Activated CD4-positive, alpha-beta T cell treated with anti-CD3 and anti-CD28 coated beads, Interleukin-2, amount 50 U/mL, for 4 hours (primary cell): ENCODE measurements at regions not wholly inside any gene's neighbourhood (a gene's known extent, or its start where the extent isn't known, plus 50 kb on each side); places are given as distances from the start of the nearest gene placed in this dataset.

Experiments used
- DNase-seq, 2 experiments: peaks; one replicate each; pipeline ENCODE4 v3.0.0-alpha.2; 2020

DNA sequence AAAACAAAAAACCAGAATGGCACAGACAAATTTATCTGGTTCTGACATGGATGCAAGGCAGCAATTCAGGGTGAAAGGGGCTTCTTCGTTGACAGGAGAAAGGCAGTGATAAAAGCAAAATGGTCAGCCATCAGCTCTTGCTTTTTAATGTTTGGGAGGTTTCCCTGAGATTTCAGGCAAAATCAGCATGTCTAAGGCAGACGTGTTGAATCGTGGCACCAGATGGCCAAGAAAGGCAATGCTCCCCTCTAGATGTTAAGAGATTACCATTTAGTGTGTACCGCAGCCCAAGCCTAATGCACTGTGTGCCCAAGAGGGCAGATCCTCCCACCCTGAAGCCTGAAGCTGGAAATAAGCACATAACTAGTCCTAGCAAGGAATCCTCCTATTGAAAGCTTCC, 88.8 kb upstream of the GALNT18 start:
- no peak for DNase-seq

GRCh38 chr11:11709447-11710239, 87.8 kb upstream of the GALNT18 start:
- no peak for DNase-seq

DNA sequence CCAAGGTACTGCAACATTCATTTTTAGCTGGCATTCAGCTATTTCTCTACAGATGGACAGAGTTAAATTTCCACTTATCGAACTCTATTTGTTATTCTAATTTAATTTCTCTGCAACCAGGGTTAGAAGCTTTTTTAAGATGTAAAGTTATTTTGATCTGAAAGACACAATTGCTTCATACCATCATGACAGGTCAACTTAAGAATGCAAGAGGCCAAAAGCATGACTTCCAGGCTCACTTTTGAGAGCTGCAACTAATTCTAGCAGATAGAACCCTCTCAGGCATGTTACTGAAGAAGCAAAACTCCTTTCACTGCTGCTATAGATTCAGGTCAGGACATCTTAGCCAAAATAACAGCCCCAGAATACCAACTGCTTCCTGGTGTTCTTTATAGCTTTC, 86.5 kb upstream of the GALNT18 start:
- DNase-seq: no peak

GRCh38 chr11:11706028-11706427, 84.2 kb upstream of the GALNT18 start:
- no peak for DNase-seq

- no peak for DNase-seq
Measured at GRCh38 chr11:11703885-11704284, 82.1 kb upstream of the GALNT18 start.

GRCh38 chr11:11701070-11701469, 79.3 kb upstream of the GALNT18 start:
- DNase-seq: no peak

DNA sequence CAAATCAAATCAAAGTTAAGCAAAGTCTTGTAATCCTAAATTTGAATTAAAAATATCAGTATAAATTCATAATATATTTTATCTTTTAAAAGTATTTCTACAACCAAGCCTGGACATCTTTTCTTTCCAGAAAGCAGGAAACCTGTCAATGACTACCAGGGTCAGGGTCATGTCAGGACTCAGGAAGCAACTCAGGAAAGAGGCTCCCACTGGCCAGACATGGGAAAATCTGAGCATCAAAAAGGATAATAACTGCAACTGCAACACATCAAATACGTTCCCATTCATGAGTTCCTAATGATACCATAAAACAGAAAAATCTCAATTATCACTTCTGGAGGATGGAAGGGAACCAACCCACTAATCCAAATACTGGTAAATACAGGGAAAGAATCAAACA, 76.0 kb upstream of the GALNT18 start:
- no peak for DNase-seq

DNA sequence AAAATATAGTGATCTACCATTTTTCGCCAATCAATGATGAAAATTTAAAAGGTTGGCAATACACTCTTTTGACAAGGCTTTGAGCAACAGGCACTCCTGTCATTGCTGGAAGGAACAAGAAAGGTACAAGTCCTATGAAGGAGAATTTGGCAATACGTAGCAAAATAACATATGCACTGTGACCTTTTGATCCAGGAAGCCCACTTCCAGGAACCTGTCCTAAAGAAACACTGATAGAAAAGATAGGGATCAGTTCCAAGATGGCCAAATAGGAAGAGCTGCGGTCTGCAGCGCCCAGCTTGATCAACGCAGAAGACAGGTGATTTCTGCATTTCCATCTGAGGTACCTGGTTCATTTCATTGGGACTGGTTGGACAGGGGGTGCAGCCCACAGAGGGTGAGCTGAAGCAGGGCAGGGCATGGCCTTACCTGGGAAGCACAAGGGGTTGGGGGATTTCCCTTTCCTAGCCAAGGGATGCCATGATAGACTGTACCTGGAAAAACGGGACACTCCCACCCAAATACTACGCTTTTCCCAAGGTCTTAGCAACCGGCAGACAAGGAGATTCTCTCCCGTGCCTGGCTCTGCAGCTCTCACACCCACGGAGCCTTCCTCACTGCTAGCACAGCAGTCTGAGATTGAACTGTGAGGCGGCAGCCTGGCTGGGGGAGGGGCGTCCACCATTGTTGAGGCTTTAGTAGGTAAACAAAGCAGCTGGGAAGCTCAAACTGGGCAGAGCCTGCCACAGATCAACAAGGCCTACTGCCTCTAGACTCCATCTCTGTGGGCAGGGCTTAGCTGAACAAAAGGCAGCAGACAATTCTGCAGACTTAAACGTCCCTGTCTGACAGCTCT, 69.7 kb upstream of the GALNT18 start:
- no peak for DNase-seq

DNA sequence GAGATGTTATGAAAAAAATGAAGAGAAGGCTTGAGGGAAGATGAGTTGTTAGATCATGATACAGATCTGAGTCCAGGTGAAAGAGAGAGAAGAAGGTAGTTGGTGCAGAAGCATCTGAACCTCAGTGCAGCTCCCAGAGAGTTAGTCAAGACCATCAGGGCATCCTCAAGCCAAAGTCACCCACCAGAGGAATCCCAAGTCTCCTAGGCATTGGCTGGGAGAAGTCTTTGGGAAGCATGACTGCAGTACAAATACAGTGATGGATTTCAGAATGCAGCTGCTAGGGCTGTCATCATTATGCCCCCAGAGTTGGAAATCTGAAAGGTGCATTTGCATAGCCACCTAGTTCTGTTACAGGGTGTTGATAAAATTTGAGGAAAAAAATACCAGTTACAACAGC, 59.7 kb upstream of the GALNT18 start:
- no peak for DNase-seq

GRCh38 chr11:11677672-11678356, 56.0 kb upstream of the GALNT18 start:
- DNase-seq: no peak

- DNase-seq: no peak
Measured at GRCh38 chr11:11675671-11676181, 53.9 kb upstream of the GALNT18 start.

- no peak for DNase-seq
Measured at GRCh38 chr11:11672789-11673188, 51.0 kb upstream of the GALNT18 start.

- DNase-seq: no peak
Measured at GRCh38 chr11:11672101-11672500, 50.3 kb upstream of the GALNT18 start.
